Colonic mucosa (tissue), 4 donors: ENCODE measurements at regions not wholly inside any gene's neighbourhood (a gene's known extent, or its start where the extent isn't known, plus 50 kb on each side); places are given as distances from the start of the nearest gene placed in this dataset.

ENCODE experiments used
- DNase-seq: peaks from one replicate; pipeline ENCODE4 v3.0.0-alpha.2; 2020
- H3K27ac ChIP-seq: fragments of 200-600 bp; one replicate; pipeline ENCODE4 v1.8.0; 2021
- H3K27me3 ChIP-seq: fragments of 200-600 bp; one replicate; pipeline ENCODE4 v1.8.0; 2021
- H3K36me3 ChIP-seq: fragments of 200-600 bp; one replicate; pipeline ENCODE4 v1.8.0; 2021
- H3K4me1 ChIP-seq: fragments of 200-600 bp; one replicate; pipeline ENCODE4 v1.8.0; 2021; ENCODE audit warnings: mild to moderate bottlenecking
- H3K4me3 ChIP-seq: fragments of 200-600 bp; one replicate; pipeline ENCODE4 v1.8.0; 2021
- H3K9ac ChIP-seq, 2 donors: one replicate each; pipeline ENCODE4 v1.7.0; 2013; ENCODE audit warnings: control low read depth in 2 of 2, low read depth in 2 of 2, low read length in 2 of 2
- H3K9me3 ChIP-seq: fragments of 200-600 bp; one replicate; pipeline ENCODE4 v1.8.0; 2021
- CTCF ChIP-seq: fragments of 200-600 bp; IDR thresholded peaks from one replicate; pipeline ENCODE4 v1.8.0; 2022; ENCODE audit warnings: antibody characterized with exemption, mild to moderate bottlenecking
- intact Hi-C: fragments of 100-400 bp; cut with DNase I; formaldehyde crosslinking; loops from one replicate; pipeline ENCODE4 v1.14.1; 2022
- donor health status: healthy.
- donor health status: DM: no; HTN: no; CAD: no.
- donor health status: DM: no; HTN: no; CAD: no.

- Histone ChIP-seq H3K4me1 (peaks cover 4% of the 10 kb centered on the region), H3K36me3 (no peaks in the 10 kb centered on the region), H3K27ac (no peak overlapping the region), H3K9ac (no peak overlapping the region), H3K9me3 (no peaks in the 10 kb centered on the region), H3K27me3 (no peaks in the 10 kb centered on the region), H3K4me3 (no peak overlapping the region)
- no peak for DNase-seq
- no peak for TF ChIP-seq CTCF
- intact Hi-C loops, result no loop called here
Observed at GRCh38 chr7:16123117-16123770, 298.1 kb downstream of the CRPPA start.

GRCh38 chr7:16121876-16122390 is 299.4 kb downstream of the CRPPA start:
- intact Hi-C loops, result no loop called here

GRCh38 chr7:16115374-16115773 is 306.0 kb downstream of the CRPPA start:
- no peak for DNase-seq
- no peak for TF ChIP-seq CTCF
- intact Hi-C loops, result no loop called here

More at GRCh38 chr7:16121876-16122390, 299.4 kb downstream of the CRPPA start:
- DNase-seq, result no peak
- Histone ChIP-seq H3K27me3 (no peaks in the 10 kb centered on the region), H3K9me3 (no peaks in the 10 kb centered on the region), H3K9ac (no peak overlapping the region), H3K4me3 (no peak overlapping the region), H3K27ac (no peak overlapping the region), H3K4me1 (peaks cover 4% of the 10 kb centered on the region), H3K36me3 (no peaks in the 10 kb centered on the region)
- no peak for TF ChIP-seq CTCF

GRCh38 chr7:16114633-16115032 is 306.7 kb downstream of the CRPPA start:
- no peak overlapping the region for H3K27ac ChIP-seq
- intact Hi-C loops, result loop anchor here (5.0 kb wide), 1 partner anchor 453 kb away; no protein-coding TSS in a partner anchor
- H3K27me3 ChIP-seq, result no peaks in the 10 kb centered on the region
- DNase-seq, result no peak
- H3K9ac ChIP-seq, result no peak overlapping the region
- H3K4me1 ChIP-seq, result no peaks in the 10 kb centered on the region
- no peak for TF ChIP-seq CTCF
- H3K9me3 ChIP-seq, result no peaks in the 10 kb centered on the region
- no peaks in the 10 kb centered on the region for H3K36me3 ChIP-seq
- H3K4me3 ChIP-seq, result no peak overlapping the region

More at GRCh38 chr7:16115374-16115773, 306.0 kb downstream of the CRPPA start:
- Histone ChIP-seq H3K27me3 (no peaks in the 10 kb centered on the region), H3K9me3 (no peaks in the 10 kb centered on the region), H3K4me3 (no peak overlapping the region), H3K27ac (no peak overlapping the region), H3K9ac (no peak overlapping the region), H3K4me1 (no peaks in the 10 kb centered on the region), H3K36me3 (no peaks in the 10 kb centered on the region)

- no peak for DNase-seq
- H3K27ac ChIP-seq, result no peak overlapping the region
- H3K9me3 ChIP-seq, result no peaks in the 10 kb centered on the region
- no peak overlapping the region for H3K9ac ChIP-seq
- intact Hi-C loops, result loop anchor here (5.0 kb wide), 1 partner anchor 453 kb away; no protein-coding TSS in a partner anchor
- H3K27me3 ChIP-seq, result no peaks in the 10 kb centered on the region
- H3K4me3 ChIP-seq, result no peak overlapping the region
- no peaks in the 10 kb centered on the region for H3K4me1 ChIP-seq
- H3K36me3 ChIP-seq, result no peaks in the 10 kb centered on the region
- TF ChIP-seq CTCF, result no peak
Observed at GRCh38 chr7:16114071-16114470, 307.3 kb downstream of the CRPPA start.
